ENCODE measurements at regions not wholly inside any gene's neighbourhood (a gene's known extent, or its start where the extent isn't known, plus 50 kb on each side); places are given as distances from the start of the nearest gene placed in this dataset.
A peak's percentile ranks its signal among the peaks of the same experiment; 100 is the strongest.

DNA sequence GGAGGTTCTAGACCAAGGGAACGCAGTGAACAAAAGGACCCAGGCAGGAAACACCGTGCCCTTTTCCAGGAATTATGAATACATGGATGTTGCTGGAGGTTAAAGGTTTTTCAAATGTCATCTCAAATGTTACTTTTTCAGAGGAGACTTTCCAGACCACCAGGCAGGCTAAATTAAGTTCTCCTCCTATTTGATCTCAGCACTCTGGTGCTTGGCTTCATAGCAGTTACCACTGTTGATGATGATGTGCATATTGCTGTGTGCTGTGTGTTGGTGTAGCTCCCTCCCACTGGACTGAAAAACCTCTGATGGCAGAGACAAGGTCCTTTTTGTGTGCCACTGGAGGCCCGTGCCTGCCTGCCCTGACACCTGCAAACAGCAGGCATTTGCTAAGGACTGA, 137.3 kb upstream of the PTPRM start:
- no peak for DNase-seq

DNA sequence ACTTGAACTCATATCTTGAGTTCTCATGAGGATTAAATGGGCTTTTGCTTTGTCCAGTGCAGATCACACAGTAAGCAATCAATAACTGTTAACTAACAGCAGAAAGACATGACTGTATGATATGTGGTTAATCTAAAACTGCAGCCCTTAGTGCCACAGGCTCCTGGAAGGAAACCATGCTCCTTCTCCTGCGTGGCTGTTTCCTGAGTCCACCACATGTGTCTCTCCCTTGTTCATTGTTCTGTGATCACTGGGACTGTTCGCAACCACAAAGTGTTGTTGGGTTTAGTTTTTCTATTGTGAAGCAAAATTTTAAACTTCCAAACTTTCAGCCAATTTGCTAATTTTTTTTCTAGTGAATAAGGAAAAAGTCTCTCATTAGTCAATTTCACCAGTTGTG, 130.9 kb upstream of the PTPRM start:
- no peak for DNase-seq

DNA sequence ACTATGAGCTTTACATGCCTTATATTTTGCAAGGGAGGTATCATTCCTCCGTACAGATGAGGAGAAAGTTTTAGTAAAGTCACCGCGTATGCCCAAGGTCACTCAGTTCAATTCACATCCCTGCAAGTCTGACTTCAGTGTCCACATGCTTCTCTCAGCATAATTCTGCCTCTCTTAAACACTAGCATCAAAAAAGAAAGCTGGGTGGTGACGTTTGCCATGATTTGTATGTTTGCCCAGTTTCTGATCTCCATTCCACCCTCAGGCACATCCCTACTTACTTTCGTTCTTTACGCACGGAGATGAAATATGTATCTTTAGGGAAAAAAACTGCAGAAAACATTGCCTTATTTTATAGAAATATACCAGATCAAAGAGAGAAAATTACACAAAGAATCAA, 129.2 kb upstream of the PTPRM start:
- no peak for DNase-seq

GRCh38 chr18:7438646-7439045, 128.5 kb upstream of the PTPRM start:
- DNase-seq = no peak

- DNase-seq = no peak
Observed at GRCh38 chr18:7447318-7448028, 119.6 kb upstream of the PTPRM start.

GRCh38 chr18:7452331-7452730, 114.8 kb upstream of the PTPRM start:
- peak; percentile 46 for DNase-seq

DNA sequence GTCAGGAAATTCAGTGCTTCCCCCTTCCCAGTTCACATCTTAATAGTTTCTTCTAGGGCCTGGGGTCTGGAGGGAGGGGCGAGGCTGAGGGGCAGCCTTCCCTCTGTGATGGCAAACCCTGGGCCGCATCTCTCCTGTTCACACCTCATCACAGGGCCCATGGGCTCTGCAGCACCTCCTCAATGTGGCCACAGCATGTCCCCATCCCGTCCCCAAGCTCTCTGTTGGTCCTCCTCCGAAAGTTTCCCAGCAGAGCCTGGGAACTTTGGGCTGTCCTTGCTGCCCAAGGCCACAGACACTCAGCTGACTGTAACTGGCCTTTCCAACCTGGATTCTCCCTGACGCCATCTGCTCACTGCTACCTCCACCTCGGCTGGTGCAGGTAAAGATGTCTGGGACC, 112.7 kb upstream of the PTPRM start:
- no peak for DNase-seq

GRCh38 chr18:7456376-7456775, 110.7 kb upstream of the PTPRM start:
- DNase-seq = no peak

- no peak for DNase-seq
Observed at GRCh38 chr18:7457262-7457661, 109.9 kb upstream of the PTPRM start.

DNA sequence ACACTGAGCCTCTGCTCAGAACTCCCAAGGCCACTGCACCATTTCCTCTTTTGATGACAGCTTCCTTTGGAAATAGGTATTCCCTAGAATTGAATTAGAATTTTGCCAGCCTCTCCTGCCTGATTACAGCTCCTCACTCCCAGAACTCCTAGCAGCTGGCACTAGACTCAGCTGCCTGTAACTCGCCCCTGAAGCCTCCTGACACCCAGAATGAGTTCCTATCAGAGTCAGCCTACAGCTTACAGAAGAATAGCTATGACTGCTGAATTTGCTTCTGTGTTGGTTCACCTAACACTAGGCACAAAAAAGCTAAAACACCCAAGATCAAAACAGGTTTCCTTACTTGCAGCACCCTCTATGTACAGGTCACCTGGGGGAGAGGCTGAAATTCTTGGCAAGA, 108.2 kb upstream of the PTPRM start:
- DNase-seq = no peak

DNA sequence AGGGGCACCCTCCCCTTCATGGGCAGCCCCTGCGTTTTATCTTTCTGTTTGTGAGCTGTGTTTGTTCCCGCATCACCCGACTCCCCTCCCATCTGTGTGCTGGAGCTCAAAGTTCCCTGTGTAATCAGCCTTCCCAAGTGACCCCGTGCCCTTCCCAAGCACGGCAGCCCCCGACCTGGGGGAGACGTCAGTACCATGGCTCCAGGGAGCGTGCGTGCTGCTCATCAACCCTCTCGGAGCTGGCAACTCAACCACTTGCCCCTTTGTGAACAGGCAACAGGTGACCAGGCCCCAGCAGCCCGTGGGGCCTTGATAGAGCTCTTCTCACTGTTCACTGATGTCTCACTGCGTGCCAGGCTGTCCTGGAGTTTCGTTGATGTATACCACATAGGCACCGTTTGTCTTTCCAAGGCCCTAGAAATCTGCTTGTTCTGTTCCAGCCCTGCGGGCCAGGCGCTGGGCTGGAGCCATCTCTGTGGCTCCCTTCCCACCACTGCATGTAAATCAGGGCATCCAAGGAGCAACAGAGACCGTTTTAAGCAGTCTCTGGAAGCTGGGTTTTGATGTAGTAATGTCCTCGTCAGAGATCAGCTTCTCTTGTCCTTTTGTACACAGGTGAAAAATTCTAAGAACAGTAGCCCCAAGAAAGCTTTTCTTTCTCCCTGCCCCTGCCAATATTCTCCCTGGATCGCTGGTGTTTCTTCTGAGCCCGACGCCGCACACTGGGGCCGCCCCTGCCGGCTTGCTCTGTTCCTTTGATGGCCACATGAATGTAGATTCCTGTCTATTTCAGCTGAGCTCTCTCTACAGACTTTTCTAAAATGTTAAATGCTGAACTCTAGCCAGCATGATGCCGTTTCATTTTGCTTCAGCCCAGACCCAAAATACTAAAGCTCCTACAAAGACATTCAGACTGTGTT, 107.0 kb upstream of the PTPRM start:
- no peak for DNase-seq

GRCh38 chr18:7464245-7464966, 102.7 kb upstream of the PTPRM start:
- DNase-seq = no peak

DNA sequence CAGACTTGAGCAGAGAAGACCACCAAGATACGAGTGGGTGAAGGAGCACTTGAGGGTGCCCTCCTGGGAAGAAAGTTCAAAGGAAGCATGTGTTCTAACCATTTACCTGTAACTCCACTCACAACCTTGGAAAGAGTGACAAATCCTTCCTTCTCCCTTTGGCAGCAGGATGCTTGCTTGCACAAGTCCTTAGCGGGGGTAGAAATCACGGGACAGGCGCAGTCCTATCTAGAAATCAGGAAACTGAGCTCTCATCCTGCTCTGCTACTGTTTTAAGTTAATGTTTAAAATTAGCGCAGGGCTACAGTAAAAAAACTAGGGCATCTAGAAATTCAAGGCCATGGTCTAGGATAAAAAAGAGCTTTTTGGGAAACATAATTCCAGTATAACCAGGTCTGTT, 100.9 kb upstream of the PTPRM start:
- no peak for DNase-seq

DNA sequence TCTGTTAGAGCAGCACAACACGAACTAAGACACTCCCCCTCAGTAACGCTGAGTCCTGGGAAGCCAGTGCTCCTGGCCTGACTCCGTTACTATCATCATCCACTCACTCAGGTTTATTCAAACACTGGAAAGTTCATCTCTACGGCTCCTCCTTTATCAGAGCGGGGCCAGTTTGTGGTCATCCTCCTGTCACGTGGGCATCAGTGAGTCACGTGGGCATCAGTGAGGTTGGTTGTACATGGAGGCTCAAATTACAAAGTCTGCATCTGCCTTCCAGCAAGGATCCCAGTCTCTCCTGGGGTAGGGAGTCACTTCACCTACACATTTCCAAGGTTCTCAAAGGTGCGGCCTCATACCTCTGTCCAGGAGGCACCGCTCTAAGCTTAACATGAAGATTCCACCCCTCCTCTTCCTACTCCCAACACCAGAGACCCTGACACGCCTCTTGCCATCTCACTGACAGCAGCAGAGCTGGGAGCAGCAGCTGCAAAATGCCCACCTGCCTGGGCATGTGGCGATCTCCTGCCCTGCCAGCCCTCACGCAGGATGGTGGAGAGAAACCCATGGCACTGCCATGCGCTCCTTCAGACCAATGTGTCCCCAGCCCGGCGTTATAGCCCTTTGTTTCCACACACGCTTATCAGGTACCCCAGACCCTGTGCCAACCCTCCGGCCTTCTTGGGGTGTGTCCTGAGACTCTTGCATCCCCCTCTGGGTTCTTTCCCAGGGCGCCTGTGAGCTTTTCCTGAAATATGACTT, 99.2 kb upstream of the PTPRM start:
- no peak for DNase-seq

DNA sequence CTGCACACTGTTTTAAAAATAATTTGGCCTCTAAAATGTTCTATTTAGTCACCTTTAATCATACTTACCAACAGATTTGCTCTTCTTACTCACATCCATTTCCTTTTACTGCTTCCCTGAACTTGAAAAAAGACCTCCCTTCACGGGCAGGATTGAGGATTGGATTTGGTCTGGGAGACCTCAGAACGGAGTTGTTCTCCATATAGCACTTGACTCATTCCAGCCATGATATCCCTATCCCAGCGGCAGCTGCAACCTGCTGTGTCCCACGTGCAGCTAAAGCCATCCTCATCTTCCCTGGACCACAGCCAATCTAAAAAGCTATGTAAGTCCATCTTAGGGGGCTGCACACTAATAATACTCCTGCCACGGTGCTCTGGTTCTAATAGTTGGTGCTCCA, 97.0 kb upstream of the PTPRM start:
- no peak for DNase-seq

- DNase-seq = no peak
Observed at GRCh38 chr18:7470503-7470902, 96.6 kb upstream of the PTPRM start.

GRCh38 chr18:7476386-7476785, 90.7 kb upstream of the PTPRM start:
- DNase-seq = no peak

DNA sequence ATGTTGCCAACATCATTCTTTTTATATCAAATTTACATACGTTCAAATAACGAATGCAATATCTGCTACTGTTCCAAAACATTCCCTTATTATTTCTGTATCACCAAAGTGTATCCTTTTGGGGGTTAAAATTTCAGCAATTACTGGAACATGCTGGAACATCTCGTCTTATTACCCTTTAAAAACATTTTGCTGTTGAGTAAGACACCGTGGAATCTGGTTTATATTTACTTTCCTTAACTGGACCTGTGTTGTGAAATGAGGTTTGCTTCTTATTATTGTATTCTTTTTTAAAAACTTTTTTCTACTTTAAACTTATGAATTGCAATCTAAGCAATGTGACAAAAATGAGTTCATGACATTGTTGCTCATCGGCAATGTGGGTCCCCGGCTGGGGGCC, 87.4 kb upstream of the PTPRM start:
- DNase-seq = no peak

- no peak for DNase-seq
Observed at GRCh38 chr18:7480879-7481278, 86.2 kb upstream of the PTPRM start.

- DNase-seq = no peak
Observed at GRCh38 chr18:7482342-7482741, 84.8 kb upstream of the PTPRM start.

DNA sequence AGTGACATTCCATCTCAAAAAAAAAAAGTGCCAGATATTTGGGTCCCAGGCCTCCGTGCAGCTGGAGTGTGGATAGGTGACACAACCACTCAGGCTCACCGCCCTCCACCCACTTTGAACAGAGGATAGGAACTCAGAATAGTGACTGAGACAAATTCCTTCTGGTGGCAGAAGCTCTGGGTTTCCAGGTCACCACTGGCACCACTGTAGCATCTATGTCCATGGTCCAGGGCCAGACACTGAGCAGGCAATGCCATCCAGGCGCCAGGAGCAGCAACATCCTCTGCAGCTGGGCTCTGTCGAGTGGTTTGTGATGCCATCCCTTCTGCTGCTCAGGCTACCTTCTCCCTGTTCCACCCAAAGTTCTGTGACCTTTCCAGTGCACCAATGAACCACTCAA, 81.5 kb upstream of the PTPRM start:
- DNase-seq = no peak

DNA sequence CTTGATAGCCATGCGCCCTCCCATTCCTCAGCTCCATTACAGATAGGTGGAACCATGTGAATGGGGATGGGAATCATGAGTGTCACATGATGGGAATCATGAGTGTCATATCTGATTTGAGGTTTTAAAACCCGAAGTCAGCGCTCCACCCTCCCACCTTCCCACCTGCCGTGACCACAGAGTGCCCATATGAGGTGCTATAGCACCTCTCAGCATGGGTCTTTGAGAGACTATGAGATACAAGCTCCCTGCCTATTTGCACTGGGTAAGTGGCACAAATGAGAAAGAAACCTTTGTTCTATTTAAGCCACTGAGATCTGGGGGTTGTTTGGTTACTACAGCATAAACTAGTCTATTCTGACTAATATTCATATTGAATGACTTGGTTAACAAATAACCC, 78.5 kb upstream of the PTPRM start:
- DNase-seq = no peak

DNA sequence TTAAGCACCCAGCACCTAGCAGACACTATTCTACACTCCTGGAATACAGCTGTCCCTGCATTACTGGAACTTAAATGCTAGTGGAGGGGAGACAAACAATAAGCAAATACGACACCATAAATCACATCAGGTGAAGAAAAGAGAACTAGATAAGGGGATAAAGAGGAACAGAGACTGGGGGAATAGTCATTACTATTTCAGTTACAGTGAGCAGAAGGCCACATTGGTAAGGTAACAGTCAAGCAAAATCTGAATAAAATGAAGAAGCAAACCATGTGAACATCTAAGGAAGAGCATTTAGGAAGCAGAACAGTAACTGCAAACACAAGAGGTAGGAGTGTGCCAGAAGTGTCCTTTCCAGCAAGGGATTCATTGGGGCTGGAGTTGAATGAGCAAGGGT, 77.0 kb upstream of the PTPRM start:
- DNase-seq = no peak

Data from kidney glomerular epithelial cell (primary cell).